ENCODE measurements at regions not wholly inside any gene's neighbourhood (a gene's known extent, or its start where the extent isn't known, plus 50 kb on each side); places are given as distances from the start of the nearest gene placed in this dataset.

DNA sequence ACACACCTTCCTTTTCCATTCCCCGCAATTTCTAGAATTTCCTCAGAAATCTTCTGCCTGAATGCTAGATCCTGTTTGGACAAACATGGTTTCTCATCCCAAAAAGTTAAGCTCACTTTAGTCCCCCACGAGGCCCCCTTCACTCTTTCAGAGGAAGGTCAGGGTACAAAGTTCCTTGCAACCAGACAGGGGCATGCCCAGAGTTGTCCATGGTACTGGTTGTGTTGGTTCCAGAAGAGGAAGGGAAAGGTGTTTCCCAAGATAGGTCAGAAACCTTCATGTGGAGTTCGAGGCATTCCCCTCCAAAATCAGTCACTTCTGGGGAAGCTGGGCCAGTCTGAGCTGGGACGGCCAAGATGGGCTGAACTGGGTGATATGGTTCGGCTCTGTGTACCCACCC, 167.6 kb upstream of the MAFB start:
- WGBS (ENCODE audit: low lambda C conversion rate): 44% methylated on average over 5 of the region's 5 CpGs

More for the DNA sequence above, 167.6 kb upstream of the MAFB start:
- H3K9ac ChIP-seq (ENCODE audit: insufficient read depth, low read depth, low read length): no peak overlapping the region
- H3K4me3 ChIP-seq (replicated peaks in 1 of 3; ENCODE audit: insufficient read depth in 1 of 3, low read depth in 2 of 3, low read length in 3 of 3): no peak overlapping the region
- no peak overlapping the region for H3K4me2 ChIP-seq (ENCODE audit: low read depth, low read length)
- intact Hi-C loops (cut with micrococcal nuclease; ENCODE audit: unreplicated experiment): no loop called here
- no peaks in the 10 kb centered on the region for H3K79me2 ChIP-seq (ENCODE audit: insufficient read depth, low read length)
- CTCF ChIA-PET (ENCODE audit: low intra/inter-chr PET ratio, low total read pairs): no interaction called here
- BruUV-seq (replicated peaks): no TSS peak
- in situ Hi-C loops (cut with HindIII; ENCODE audit: extremely low pct_ligation_motif_present, low pct_unique_long_range_greater_than_20kb): no loop called here
- H3K36me3 ChIP-seq (replicated peaks in 1 of 2; ENCODE audit: control insufficient read depth in 1 of 2, insufficient read depth in 2 of 2, low read length in 2 of 2): no peaks in the 10 kb centered on the region
- TF ChIP-seq HDAC2 (CRISPR knock-in tag; IDR thresholded peaks at IDR 0.05) (no peak), FOXO4 (CRISPR knock-in tag; conservative IDR thresholded peaks at IDR 0.05) (0 out of 2 replicates have a peak, but pooled peaks have one; percentile 4), MIER2 (CRISPR knock-in tag; IDR thresholded peaks at IDR 0.05) (peak; percentile 84)
- TF ChIP-seq, protein P1, sequence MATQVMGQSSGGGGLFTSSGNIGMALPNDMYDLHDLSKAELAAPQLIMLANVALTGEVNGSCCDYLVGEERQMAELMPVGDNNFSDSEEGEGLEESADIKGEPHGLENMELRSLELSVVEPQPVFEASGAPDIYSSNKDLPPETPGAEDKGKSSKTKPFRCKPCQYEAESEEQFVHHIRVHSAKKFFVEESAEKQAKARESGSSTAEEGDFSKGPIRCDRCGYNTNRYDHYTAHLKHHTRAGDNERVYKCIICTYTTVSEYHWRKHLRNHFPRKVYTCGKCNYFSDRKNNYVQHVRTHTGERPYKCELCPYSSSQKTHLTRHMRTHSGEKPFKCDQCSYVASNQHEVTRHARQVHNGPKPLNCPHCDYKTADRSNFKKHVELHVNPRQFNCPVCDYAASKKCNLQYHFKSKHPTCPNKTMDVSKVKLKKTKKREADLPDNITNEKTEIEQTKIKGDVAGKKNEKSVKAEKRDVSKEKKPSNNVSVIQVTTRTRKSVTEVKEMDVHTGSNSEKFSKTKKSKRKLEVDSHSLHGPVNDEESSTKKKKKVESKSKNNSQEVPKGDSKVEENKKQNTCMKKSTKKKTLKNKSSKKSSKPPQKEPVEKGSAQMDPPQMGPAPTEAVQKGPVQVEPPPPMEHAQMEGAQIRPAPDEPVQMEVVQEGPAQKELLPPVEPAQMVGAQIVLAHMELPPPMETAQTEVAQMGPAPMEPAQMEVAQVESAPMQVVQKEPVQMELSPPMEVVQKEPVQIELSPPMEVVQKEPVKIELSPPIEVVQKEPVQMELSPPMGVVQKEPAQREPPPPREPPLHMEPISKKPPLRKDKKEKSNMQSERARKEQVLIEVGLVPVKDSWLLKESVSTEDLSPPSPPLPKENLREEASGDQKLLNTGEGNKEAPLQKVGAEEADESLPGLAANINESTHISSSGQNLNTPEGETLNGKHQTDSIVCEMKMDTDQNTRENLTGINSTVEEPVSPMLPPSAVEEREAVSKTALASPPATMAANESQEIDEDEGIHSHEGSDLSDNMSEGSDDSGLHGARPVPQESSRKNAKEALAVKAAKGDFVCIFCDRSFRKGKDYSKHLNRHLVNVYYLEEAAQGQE (IDR thresholded peaks at IDR 0.05; ENCODE audit: borderline replicate concordance in 1 of 2, low read depth in 1 of 2, low read length in 2 of 2): peak; percentile 7 to 86
- H3K9me3 ChIP-seq (ENCODE audit: low read length): no peaks in the 10 kb centered on the region
- FAIRE-seq: no peak
- H3K27ac ChIP-seq (ENCODE audit: extremely low read length, insufficient read depth, low read length): no peak overlapping the region
- peaks cover 7% of the 10 kb centered on the region; the same call in 1 of the 2 replicates for H3K4me1 ChIP-seq (ENCODE audit: insufficient read depth, low read length)
- no peak for DNase-seq (ENCODE audit: low spot score)
- POLR2A ChIA-PET: no interaction called here
- no peak for ATAC-seq
- H2AFZ ChIP-seq (ENCODE audit: low read length): no peak overlapping the region
- H3K27me3 ChIP-seq (ENCODE audit: control insufficient read depth in 1 of 2, insufficient read depth in 2 of 2, low read length in 2 of 2): peaks cover 0 to 3% of the 10 kb centered on the region in 2 experiments; a peak in 1 of 5 replicates
- no peaks in the 10 kb centered on the region for H4K20me1 ChIP-seq (ENCODE audit: insufficient read depth, low read length)
